Gastroesophageal sphincter (tissue), 4 donors: ENCODE measurements at regions not wholly inside any gene's neighbourhood (a gene's known extent, or its start where the extent isn't known, plus 50 kb on each side); places are given as distances from the start of the nearest gene placed in this dataset.
A peak's percentile ranks its signal among the peaks of the same experiment; 100 is the strongest.

Experiments used
- ATAC-seq: fragments of 150-250 bp; one replicate; pipeline ENCODE4 v1.9.1; 2016; ENCODE audit warnings: mild to moderate bottlenecking, moderate library complexity
- H3K27ac ChIP-seq, 4 donors: fragments of 200-600 bp; sonication (generic) in 3 of 4; 1 replicate in 3 of 4; 2 replicates in 1 of 4; pipeline ENCODE4 v1.5.1; 2016 to 2019
- H3K27me3 ChIP-seq: fragments of 200-600 bp; sonication (generic); one replicate; pipeline ENCODE4 v1.5.1; 2019
- H3K36me3 ChIP-seq, 2 donors: fragments of 200-600 bp; sonication (generic); one replicate each; pipeline ENCODE4 v1.5.1; 2019; ENCODE audit warnings: control low read depth in 1 of 2
- H3K4me1 ChIP-seq, 3 donors: fragments of 200-600 bp; sonication (generic); 1 replicate in 2 of 3; 2 replicates in 1 of 3; pipeline ENCODE4 v1.5.1; 2016 to 2019; ENCODE audit warnings: control low read depth in 2 of 3
- H3K4me3 ChIP-seq, 2 donors: fragments of 200-600 bp; sonication (generic); one replicate each; pipeline ENCODE4 v1.5.1; 2019; ENCODE audit warnings: mild to moderate bottlenecking in 1 of 2, moderate library complexity in 1 of 2
- H3K9me3 ChIP-seq, 3 donors: fragments of 200-600 bp; sonication (generic); one replicate each; pipeline ENCODE4 v1.5.1; 2017 to 2019; ENCODE audit warnings: control low read depth in 2 of 3
- EP300 ChIP-seq: sonication (generic); formaldehyde crosslinking; IDR thresholded peaks from one replicate; pipeline ENCODE4 v1.6.1; 2017; ENCODE audit warnings: antibody characterized with exemption, mild to moderate bottlenecking
- POLR2A ChIP-seq, 2 donors: fragments of 450-650 bp; IDR thresholded peaks; one replicate each; pipeline ENCODE4 v1.6.1; 2017; ENCODE audit warnings: antibody characterized with exemption in 2 of 2, mild to moderate bottlenecking in 2 of 2, moderate library complexity in 1 of 2
- POLR2AphosphoS5 ChIP-seq: sonication (generic); formaldehyde crosslinking; IDR thresholded peaks from one replicate; pipeline ENCODE4 v1.6.1; 2017; ENCODE audit warnings: antibody characterized with exemption
- WGBS, 2 donors: methylation state at CpG; one replicate each; pipeline ENCODE4 v1.1.5; 2018; ENCODE audit warnings: low coverage in 1 of 2; 5-methylcytosine and 5-hydroxymethylcytosine counted together
- TF ChIP-seq, protein P1 (sequence below), 4 experiments: fragments of 200-600 bp in 2 of 4; fragments of 450-650 bp in 2 of 4; sonication (generic) in 1 of 4; IDR thresholded peaks; one replicate each; pipeline ENCODE4 v1.5.1; 2017 to 2019; ENCODE audit warnings: antibody characterized with exemption in 4 of 4, mild to moderate bottlenecking in 2 of 4, moderate library complexity in 2 of 4

GRCh38 chr2:144333143-144333555, 186.8 kb downstream of the ZEB2 start:
- TF ChIP-seq POLR2A (IDR thresholded peaks at IDR 0.05) (no peak), EP300 (no peak), POLR2AphosphoS5 (no peak)
- TF ChIP-seq, protein P1, sequence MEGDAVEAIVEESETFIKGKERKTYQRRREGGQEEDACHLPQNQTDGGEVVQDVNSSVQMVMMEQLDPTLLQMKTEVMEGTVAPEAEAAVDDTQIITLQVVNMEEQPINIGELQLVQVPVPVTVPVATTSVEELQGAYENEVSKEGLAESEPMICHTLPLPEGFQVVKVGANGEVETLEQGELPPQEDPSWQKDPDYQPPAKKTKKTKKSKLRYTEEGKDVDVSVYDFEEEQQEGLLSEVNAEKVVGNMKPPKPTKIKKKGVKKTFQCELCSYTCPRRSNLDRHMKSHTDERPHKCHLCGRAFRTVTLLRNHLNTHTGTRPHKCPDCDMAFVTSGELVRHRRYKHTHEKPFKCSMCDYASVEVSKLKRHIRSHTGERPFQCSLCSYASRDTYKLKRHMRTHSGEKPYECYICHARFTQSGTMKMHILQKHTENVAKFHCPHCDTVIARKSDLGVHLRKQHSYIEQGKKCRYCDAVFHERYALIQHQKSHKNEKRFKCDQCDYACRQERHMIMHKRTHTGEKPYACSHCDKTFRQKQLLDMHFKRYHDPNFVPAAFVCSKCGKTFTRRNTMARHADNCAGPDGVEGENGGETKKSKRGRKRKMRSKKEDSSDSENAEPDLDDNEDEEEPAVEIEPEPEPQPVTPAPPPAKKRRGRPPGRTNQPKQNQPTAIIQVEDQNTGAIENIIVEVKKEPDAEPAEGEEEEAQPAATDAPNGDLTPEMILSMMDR (IDR thresholded peaks at IDR 0.05), result no peak
- Histone ChIP-seq H3K4me3 (peak overlapping the region; percentile 50 to 61), H3K36me3 (no peaks in the 10 kb centered on the region), H3K4me1 (peaks cover 0 to 16% (median 8%) of the 10 kb centered on the region in 3 donors), H3K9me3 (no peaks in the 10 kb centered on the region), H3K27me3 (no peaks in the 10 kb centered on the region), H3K27ac (peak overlapping the region in 3 of 4 donors; percentile 80 to 94 (median 84))
- ATAC-seq, result no peak
- 69 to 87% methylated on average over 4 to 9 of the region's 9 CpGs for WGBS, 2 donors

GRCh38 chr2:144332356-144333142, 187.4 kb downstream of the ZEB2 start:
- Histone ChIP-seq H3K4me1 (peaks cover 0 to 16% (median 8%) of the 10 kb centered on the region in 3 donors), H3K27ac (peak overlapping the region; percentile 29 to 94 (median 82)), H3K27me3 (no peaks in the 10 kb centered on the region), H3K9me3 (no peaks in the 10 kb centered on the region), H3K4me3 (peak overlapping the region; percentile 61 to 68), H3K36me3 (no peaks in the 10 kb centered on the region)
- peak; percentile 96 for ATAC-seq
- WGBS, 2 donors, result 5% methylated on average over 33 to 36 of the region's 77 CpGs
- TF ChIP-seq POLR2A (IDR thresholded peaks at IDR 0.05) (peak; percentile 26 to 39), POLR2AphosphoS5 (peak; percentile 26), EP300 (no peak)

GRCh38 chr2:144331674-144332355, 188.1 kb downstream of the ZEB2 start:
- ATAC-seq, result no peak
- no peak for TF ChIP-seq POLR2A (IDR thresholded peaks at IDR 0.05)
- TF ChIP-seq, protein P1 (IDR thresholded peaks at IDR 0.05), result peak in 1 of 4 experiments; percentile 57
- TF ChIP-seq POLR2AphosphoS5, result peak; percentile 46
- H3K36me3 ChIP-seq, result no peaks in the 10 kb centered on the region
- no peaks in the 10 kb centered on the region for H3K9me3 ChIP-seq
- H3K4me1 ChIP-seq, result peaks cover 0 to 16% (median 8%) of the 10 kb centered on the region in 3 donors
- peak overlapping the region; percentile 61 to 68 for H3K4me3 ChIP-seq
- peak overlapping the region; percentile 11 to 94 (median 82) for H3K27ac ChIP-seq
- H3K27me3 ChIP-seq, result no peaks in the 10 kb centered on the region
- WGBS, 2 donors, result 0% methylated on average over 2 to 7 of the region's 66 CpGs

GRCh38 chr2:144330951-144331673, 188.8 kb downstream of the ZEB2 start:
- no peak for ATAC-seq
- no peaks in the 10 kb centered on the region for H3K27me3 ChIP-seq
- peak overlapping the region; percentile 61 to 68 for H3K4me3 ChIP-seq
- H3K36me3 ChIP-seq, result no peaks in the 10 kb centered on the region
- 9 to 15% methylated on average over 8 to 12 of the region's 12 CpGs for WGBS, 2 donors
- H3K9me3 ChIP-seq, result no peaks in the 10 kb centered on the region
- no peak for TF ChIP-seq POLR2AphosphoS5
- TF ChIP-seq, protein P1 (IDR thresholded peaks at IDR 0.05), result no peak
- TF ChIP-seq POLR2A (IDR thresholded peaks at IDR 0.05), result no peak
- no peak for TF ChIP-seq EP300
- H3K27ac ChIP-seq, result peak overlapping the region; percentile 11 to 94 (median 82)
- peaks cover 0 to 16% (median 8%) of the 10 kb centered on the region in 3 donors for H3K4me1 ChIP-seq

- 92 to 93% methylated on average over 2 of the region's 2 CpGs for WGBS, 2 donors
- Histone ChIP-seq H3K4me1 (peaks cover 0 to 16% (median 8%) of the 10 kb centered on the region in 3 donors), H3K27ac (no peak overlapping the region), H3K4me3 (no peak overlapping the region), H3K27me3 (no peaks in the 10 kb centered on the region), H3K36me3 (no peaks in the 10 kb centered on the region), H3K9me3 (no peaks in the 10 kb centered on the region)
- no peak for TF ChIP-seq POLR2AphosphoS5
- TF ChIP-seq POLR2A (IDR thresholded peaks at IDR 0.05), result no peak
- TF ChIP-seq EP300, result no peak
- TF ChIP-seq, protein P1 (IDR thresholded peaks at IDR 0.05), result no peak
- ATAC-seq, result no peak
Measured at GRCh38 chr2:144329472-144329871, 190.4 kb downstream of the ZEB2 start.
